ENCODE measurements at regions not wholly inside any gene's neighbourhood (a gene's known extent, or its start where the extent isn't known, plus 50 kb on each side); places are given as distances from the start of the nearest gene placed in this dataset.

GRCh38 chr6:163836876-163837690, 422.6 kb downstream of the QKI start:
- peaks cover 8% of the 10 kb centered on the region for H3K9me3 ChIP-seq (ENCODE audit: low read length)
- no peak overlapping the region for H3K9ac ChIP-seq (ENCODE audit: insufficient read depth, low read depth, low read length)
- 13% methylated on average over 8 of the region's 8 CpGs for WGBS (ENCODE audit: low lambda C conversion rate)
- in situ Hi-C loops (cut with HindIII; ENCODE audit: extremely low pct_ligation_motif_present, low pct_unique_long_range_greater_than_20kb), result no loop called here
- no TSS peak for BruUV-seq (replicated peaks)
- no peaks in the 10 kb centered on the region for H4K20me1 ChIP-seq (ENCODE audit: insufficient read depth, low read length)
- ATAC-seq (no peak), DNase-seq (ENCODE audit: low spot score) (no peak), FAIRE-seq (no peak)
- H3K4me3 ChIP-seq (replicated peaks in 1 of 3; ENCODE audit: insufficient read depth in 1 of 3, low read depth in 2 of 3, low read length in 3 of 3), result no peak overlapping the region
- H3K27me3 ChIP-seq (ENCODE audit: control insufficient read depth in 1 of 2, insufficient read depth in 2 of 2, low read length in 2 of 2), result peaks cover 0 to 12% of the 10 kb centered on the region in 2 experiments; a peak in 2 of 5 replicates
- intact Hi-C loops (cut with micrococcal nuclease; ENCODE audit: unreplicated experiment), result no loop called here
- H3K36me3 ChIP-seq (replicated peaks in 1 of 2; ENCODE audit: control insufficient read depth in 1 of 2, insufficient read depth in 2 of 2, low read length in 2 of 2), result no peaks in the 10 kb centered on the region
- H2AFZ ChIP-seq (ENCODE audit: low read length), result no peak overlapping the region
- no peak overlapping the region for H3K4me2 ChIP-seq (ENCODE audit: low read depth, low read length)
- TF ChIP-seq WIZ (CRISPR knock-in tag; IDR thresholded peaks at IDR 0.05) (no peak), PBX3 (CRISPR knock-in tag; IDR thresholded peaks at IDR 0.05; ENCODE audit: borderline replicate concordance) (no peak), NFE2 (CRISPR knock-in tag; IDR thresholded peaks at IDR 0.05) (no peak), PRDM10 (CRISPR knock-in tag; IDR thresholded peaks at IDR 0.05; ENCODE audit: low read depth) (no peak), CHD4 (IDR thresholded peaks at IDR 0.05; ENCODE audit: borderline replicate concordance, low read length) (no peak), HNF1B (CRISPR knock-in tag; IDR thresholded peaks at IDR 0.05) (no peak), POLR2A (IDR thresholded peaks at IDR 0.05; ENCODE audit: insufficient read depth in 1 of 2, low read depth in 2 of 2, low read length in 2 of 2) (no peak), SAFB2 (CRISPR knock-in tag; IDR thresholded peaks at IDR 0.05; ENCODE audit: borderline replicate concordance, low read depth) (no peak), MED13 (CRISPR knock-in tag; IDR thresholded peaks at IDR 0.05) (no peak), FOXA3 (CRISPR knock-in tag; IDR thresholded peaks at IDR 0.05) (no peak), KDM6A (CRISPR knock-in tag; IDR thresholded peaks at IDR 0.05; ENCODE audit: low read depth) (no peak), ZSCAN5A (CRISPR knock-in tag; IDR thresholded peaks at IDR 0.05; ENCODE audit: borderline replicate concordance) (no peak)
- H3K79me2 ChIP-seq (ENCODE audit: insufficient read depth, low read length), result no peaks in the 10 kb centered on the region
- POLR2A ChIA-PET, result no interaction called here
- H3K27ac ChIP-seq (ENCODE audit: extremely low read length, insufficient read depth, low read length), result no peak overlapping the region
- CTCF ChIA-PET (ENCODE audit: low intra/inter-chr PET ratio, low total read pairs), result no interaction called here
- no peaks in the 10 kb centered on the region for H3K4me1 ChIP-seq (ENCODE audit: insufficient read depth, low read length)

Data from HepG2 (cell line).